ENCODE measurements at regions not wholly inside any gene's neighbourhood (a gene's known extent, or its start where the extent isn't known, plus 50 kb on each side); places are given as distances from the start of the nearest gene placed in this dataset.
A peak's percentile ranks its signal among the peaks of the same experiment; 100 is the strongest.

- H3K27ac Mint-ChIP-seq = no peak overlapping the region
- no peak overlapping the region for H3K4me3 Mint-ChIP-seq
- peaks cover 4% of the 10 kb centered on the region for H3K4me1 Mint-ChIP-seq
- H3K36me3 Mint-ChIP-seq (ENCODE audit: low read depth) = no peaks in the 10 kb centered on the region
- peaks cover 14% of the 10 kb centered on the region for H3K27me3 Mint-ChIP-seq
- no peak for DNase-seq
- H3K9me3 Mint-ChIP-seq = no peaks in the 10 kb centered on the region
- intact Hi-C loops (cut with micrococcal nuclease) = no loop called here
Measured at GRCh38 chr12:30840715-30841114, 85.8 kb upstream of the TSPAN11 start.

GRCh38 chr12:30839643-30840220 lies 85.0 kb upstream of the CAPRIN2 start:
- H3K36me3 Mint-ChIP-seq (ENCODE audit: low read depth) = no peaks in the 10 kb centered on the region
- H3K27ac Mint-ChIP-seq = no peak overlapping the region
- intact Hi-C loops (cut with micrococcal nuclease) = no loop called here
- H3K4me1 Mint-ChIP-seq = peaks cover 4% of the 10 kb centered on the region
- no peak for DNase-seq
- no peaks in the 10 kb centered on the region for H3K9me3 Mint-ChIP-seq
- H3K27me3 Mint-ChIP-seq = peaks cover 14% of the 10 kb centered on the region
- no peak overlapping the region for H3K4me3 Mint-ChIP-seq

GRCh38 chr12:30837595-30837994 lies 82.8 kb upstream of the CAPRIN2 start:
- Mint-ChIP-seq H3K9me3 (no peaks in the 10 kb centered on the region), H3K4me1 (no peaks in the 10 kb centered on the region), H3K36me3 (ENCODE audit: low read depth) (no peaks in the 10 kb centered on the region), H3K4me3 (no peak overlapping the region), H3K27ac (no peak overlapping the region), H3K27me3 (peaks cover 13% of the 10 kb centered on the region)
- intact Hi-C loops (cut with micrococcal nuclease) = no loop called here
- DNase-seq = no peak

GRCh38 chr12:30836656-30837445 lies 82.1 kb upstream of the CAPRIN2 start:
- Mint-ChIP-seq H3K4me3 (no peak overlapping the region), H3K27ac (no peak overlapping the region), H3K27me3 (peaks cover 9% of the 10 kb centered on the region), H3K36me3 (ENCODE audit: low read depth) (no peaks in the 10 kb centered on the region), H3K4me1 (no peaks in the 10 kb centered on the region), H3K9me3 (no peaks in the 10 kb centered on the region)
- intact Hi-C loops (cut with micrococcal nuclease) = no loop called here
- no peak for DNase-seq

GRCh38 chr12:30835216-30835615 lies 80.5 kb upstream of the CAPRIN2 start:
- no peak overlapping the region for H3K27ac Mint-ChIP-seq
- no peaks in the 10 kb centered on the region for H3K9me3 Mint-ChIP-seq
- H3K4me1 Mint-ChIP-seq = no peaks in the 10 kb centered on the region
- intact Hi-C loops (cut with micrococcal nuclease) = no loop called here
- no peak for DNase-seq
- H3K27me3 Mint-ChIP-seq = peaks cover 11% of the 10 kb centered on the region
- no peaks in the 10 kb centered on the region for H3K36me3 Mint-ChIP-seq (ENCODE audit: low read depth)
- H3K4me3 Mint-ChIP-seq = no peak overlapping the region

GRCh38 chr12:30830751-30831150 lies 76.0 kb upstream of the CAPRIN2 start:
- Mint-ChIP-seq H3K27me3 (peaks cover 13% of the 10 kb centered on the region), H3K4me3 (no peak overlapping the region), H3K27ac (no peak overlapping the region), H3K4me1 (no peaks in the 10 kb centered on the region), H3K36me3 (ENCODE audit: low read depth) (no peaks in the 10 kb centered on the region), H3K9me3 (no peaks in the 10 kb centered on the region)
- DNase-seq = no peak
- intact Hi-C loops (cut with micrococcal nuclease) = no loop called here

- no peak for DNase-seq
- no peak overlapping the region for H3K27ac Mint-ChIP-seq
- H3K4me3 Mint-ChIP-seq = no peak overlapping the region
Measured at GRCh38 chr12:30829876-30830275, 75.1 kb upstream of the CAPRIN2 start.

GRCh38 chr12:30828686-30829085 lies 73.9 kb upstream of the CAPRIN2 start:
- H3K4me3 Mint-ChIP-seq = no peak overlapping the region
- no peaks in the 10 kb centered on the region for H3K9me3 Mint-ChIP-seq
- peaks cover 25% of the 10 kb centered on the region for H3K27me3 Mint-ChIP-seq
- H3K4me1 Mint-ChIP-seq = peaks cover 2% of the 10 kb centered on the region
- no peak for DNase-seq
- no peak overlapping the region for H3K27ac Mint-ChIP-seq
- no peaks in the 10 kb centered on the region for H3K36me3 Mint-ChIP-seq (ENCODE audit: low read depth)
- intact Hi-C loops (cut with micrococcal nuclease) = no loop called here

More at GRCh38 chr12:30829876-30830275, 75.1 kb upstream of the CAPRIN2 start:
- H3K4me1 Mint-ChIP-seq = no peaks in the 10 kb centered on the region
- H3K36me3 Mint-ChIP-seq (ENCODE audit: low read depth) = no peaks in the 10 kb centered on the region
- H3K9me3 Mint-ChIP-seq = no peaks in the 10 kb centered on the region
- peaks cover 14% of the 10 kb centered on the region for H3K27me3 Mint-ChIP-seq
- intact Hi-C loops (cut with micrococcal nuclease) = no loop called here

- DNase-seq = no peak
- Mint-ChIP-seq H3K4me3 (no peak overlapping the region), H3K36me3 (ENCODE audit: low read depth) (no peaks in the 10 kb centered on the region), H3K27me3 (peaks cover 35% of the 10 kb centered on the region), H3K9me3 (no peaks in the 10 kb centered on the region), H3K27ac (no peak overlapping the region), H3K4me1 (peaks cover 8% of the 10 kb centered on the region)
- intact Hi-C loops (cut with micrococcal nuclease) = no loop called here
Measured at GRCh38 chr12:30827101-30828066, 72.6 kb upstream of the CAPRIN2 start.

- intact Hi-C loops (cut with micrococcal nuclease) = no loop called here
- Mint-ChIP-seq H3K9me3 (no peaks in the 10 kb centered on the region), H3K4me1 (peaks cover 10% of the 10 kb centered on the region), H3K27me3 (peaks cover 43% of the 10 kb centered on the region), H3K4me3 (no peak overlapping the region), H3K36me3 (ENCODE audit: low read depth) (no peaks in the 10 kb centered on the region), H3K27ac (no peak overlapping the region)
- DNase-seq = no peak
Measured at GRCh38 chr12:30826276-30826675, 71.5 kb upstream of the CAPRIN2 start.

GRCh38 chr12:30825341-30825740 lies 70.6 kb upstream of the CAPRIN2 start:
- Mint-ChIP-seq H3K27ac (no peak overlapping the region), H3K36me3 (ENCODE audit: low read depth) (no peaks in the 10 kb centered on the region), H3K4me3 (no peak overlapping the region), H3K27me3 (peaks cover 51% of the 10 kb centered on the region), H3K9me3 (no peaks in the 10 kb centered on the region), H3K4me1 (peaks cover 10% of the 10 kb centered on the region)
- DNase-seq = no peak
- intact Hi-C loops (cut with micrococcal nuclease) = no loop called here

GRCh38 chr12:30824311-30824710 lies 69.6 kb upstream of the CAPRIN2 start:
- Mint-ChIP-seq H3K27ac (no peak overlapping the region), H3K36me3 (ENCODE audit: low read depth) (no peaks in the 10 kb centered on the region), H3K9me3 (no peaks in the 10 kb centered on the region), H3K4me1 (peaks cover 10% of the 10 kb centered on the region), H3K4me3 (peak overlapping the region; percentile 30), H3K27me3 (peaks cover 54% of the 10 kb centered on the region)
- intact Hi-C loops (cut with micrococcal nuclease) = no loop called here
- no peak for DNase-seq

GRCh38 chr12:30823764-30824163 lies 69.0 kb upstream of the CAPRIN2 start:
- Mint-ChIP-seq H3K4me3 (peak overlapping the region; percentile 86), H3K36me3 (ENCODE audit: low read depth) (no peaks in the 10 kb centered on the region), H3K9me3 (no peaks in the 10 kb centered on the region), H3K4me1 (peaks cover 10% of the 10 kb centered on the region), H3K27me3 (peaks cover 58% of the 10 kb centered on the region), H3K27ac (no peak overlapping the region)
- intact Hi-C loops (cut with micrococcal nuclease) = no loop called here
- no peak for DNase-seq
